IPS-15b (cell line): ENCODE measurements at regions not wholly inside any gene's neighbourhood (a gene's known extent, or its start where the extent isn't known, plus 50 kb on each side); places are given as distances from the start of the nearest gene placed in this dataset.
"Not testable (repeated sequence)": the region's sequence is repeated elsewhere in the genome, so short reads cannot be mapped to it uniquely, and the experiment has no call there.

Experiments
- H3K27me3 ChIP-seq: one replicate; pipeline ENCODE4 v1.6.1; 2013; ENCODE audit warnings: low read length; ENCODE audit not compliant: control insufficient read depth, insufficient read depth
- H3K36me3 ChIP-seq: one replicate; pipeline ENCODE4 v1.6.1; 2013; ENCODE audit warnings: low read length; ENCODE audit not compliant: control insufficient read depth, insufficient read depth
- H3K4me1 ChIP-seq: one replicate; pipeline ENCODE4 v1.6.1; 2013; ENCODE audit warnings: mild to moderate bottlenecking, low read length; ENCODE audit not compliant: control insufficient read depth, insufficient read depth
- H3K4me3 ChIP-seq: one replicate; pipeline ENCODE4 v1.5.1; 2013; ENCODE audit warnings: low read depth, low read length
- H3K9ac ChIP-seq: one replicate; pipeline ENCODE4 v1.6.1; 2013; ENCODE audit warnings: low read depth, mild to moderate bottlenecking, low read length
- H3K9me3 ChIP-seq: one replicate; pipeline ENCODE4 v1.6.1; 2013; ENCODE audit warnings: mild to moderate bottlenecking, low read length; ENCODE audit not compliant: control insufficient read depth, insufficient read depth

GRCh38 chr15:81830520-81830919 lies 215.3 kb downstream of the MEX3B start:
- Histone ChIP-seq H3K9ac (no peak overlapping the region), H3K36me3 (no peaks in the 10 kb centered on the region), H3K4me3 (no peak overlapping the region), H3K4me1 (no peaks in the 10 kb centered on the region), H3K9me3 (no peaks in the 10 kb centered on the region), H3K27me3 (no peaks in the 10 kb centered on the region)

DNA sequence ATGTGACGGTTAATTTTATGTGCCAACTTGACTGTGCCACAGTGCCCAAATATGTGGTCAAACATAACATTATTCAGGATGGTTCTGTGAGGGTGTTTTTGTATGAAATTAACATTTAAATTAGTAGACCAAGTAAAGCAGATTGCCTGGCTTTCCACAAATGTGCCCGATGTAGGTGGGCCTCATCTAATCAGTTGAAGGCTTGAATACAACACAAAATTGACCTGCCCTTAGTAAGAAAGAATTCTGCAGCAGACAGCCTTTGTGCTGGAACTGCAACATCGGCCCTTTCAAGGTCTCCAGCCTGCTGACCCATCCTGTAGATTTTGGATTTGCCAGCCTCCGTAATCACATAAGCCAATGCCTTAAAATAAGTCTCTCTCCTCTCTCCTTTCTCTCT lies 215.9 kb downstream of the MEX3B start:
- no peaks in the 10 kb centered on the region for H3K36me3 ChIP-seq
- H3K4me3 ChIP-seq: no peak overlapping the region
- no peaks in the 10 kb centered on the region for H3K4me1 ChIP-seq
- H3K27me3 ChIP-seq: no peaks in the 10 kb centered on the region
- H3K9me3 ChIP-seq: no peaks in the 10 kb centered on the region
- no peak overlapping the region for H3K9ac ChIP-seq

- Histone ChIP-seq H3K9me3 (no peaks in the 10 kb centered on the region), H3K4me3 (no peak overlapping the region), H3K36me3 (no peaks in the 10 kb centered on the region), H3K27me3 (no peaks in the 10 kb centered on the region), H3K4me1 (no peaks in the 10 kb centered on the region), H3K9ac (no peak overlapping the region)
These were observed 217.7 kb downstream of the MEX3B start for GRCh38 chr15:81828135-81828534.

DNA sequence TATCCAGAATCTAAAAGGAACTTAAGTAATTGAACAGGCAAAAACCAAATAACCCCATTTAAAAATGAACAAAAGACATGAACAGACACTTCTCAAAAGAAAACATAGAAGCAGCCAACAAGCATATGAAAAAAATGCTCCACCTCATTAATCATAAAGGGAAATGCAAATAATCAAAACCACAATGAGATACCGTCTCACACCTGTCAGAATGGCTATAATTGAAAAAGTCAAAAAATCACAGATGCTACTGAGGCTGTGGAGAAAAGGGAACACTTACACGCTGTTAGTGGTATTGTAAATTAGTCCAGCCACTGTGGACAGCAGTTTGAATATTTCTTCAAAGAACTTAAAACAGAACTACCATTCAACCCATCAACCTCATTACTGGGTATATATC lies 220.7 kb downstream of the MEX3B start:
- H3K36me3 ChIP-seq: no peaks in the 10 kb centered on the region
- no peaks in the 10 kb centered on the region for H3K9me3 ChIP-seq
- no peak overlapping the region for H3K9ac ChIP-seq
- H3K27me3 ChIP-seq: no peaks in the 10 kb centered on the region
- no peaks in the 10 kb centered on the region for H3K4me1 ChIP-seq
- H3K4me3 ChIP-seq: no peak overlapping the region

DNA sequence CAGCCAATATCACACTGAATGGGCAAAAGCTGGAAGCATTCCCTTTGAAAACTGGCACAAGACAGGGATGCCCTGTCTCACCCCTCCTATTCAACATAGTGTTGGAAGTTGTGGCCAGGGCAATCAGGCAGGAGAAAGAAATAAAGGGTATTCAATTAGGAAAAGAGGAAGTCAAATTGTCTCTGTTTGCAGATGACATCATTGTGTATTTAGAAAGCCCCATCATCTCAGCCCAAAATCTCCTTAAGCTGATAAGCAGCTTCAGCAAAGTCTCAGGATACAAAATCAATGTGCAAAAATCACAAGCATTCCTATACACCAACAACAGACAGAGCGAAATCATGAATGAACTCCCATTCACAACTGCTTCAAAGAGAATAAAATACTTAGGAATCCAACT lies 223.2 kb downstream of the MEX3B start:
- not testable (repeated sequence) for H3K27me3 ChIP-seq, H3K36me3 ChIP-seq, H3K4me3 ChIP-seq, H3K4me1 ChIP-seq, H3K9ac ChIP-seq, H3K9me3 ChIP-seq

GRCh38 chr15:81819924-81820635 lies 225.7 kb downstream of the MEX3B start:
- Histone ChIP-seq H3K27me3 (no peaks in the 10 kb centered on the region), H3K36me3 (no peaks in the 10 kb centered on the region), H3K9me3 (no peaks in the 10 kb centered on the region), H3K4me1 (no peaks in the 10 kb centered on the region), H3K4me3 (no peak overlapping the region), H3K9ac (no peak overlapping the region)

- Histone ChIP-seq H3K9ac (no peak overlapping the region), H3K36me3 (no peaks in the 10 kb centered on the region), H3K9me3 (no peaks in the 10 kb centered on the region), H3K27me3 (no peaks in the 10 kb centered on the region), H3K4me3 (no peak overlapping the region), H3K4me1 (no peaks in the 10 kb centered on the region)
These were observed 230.8 kb downstream of the MEX3B start for GRCh38 chr15:81814882-81815455.

DNA sequence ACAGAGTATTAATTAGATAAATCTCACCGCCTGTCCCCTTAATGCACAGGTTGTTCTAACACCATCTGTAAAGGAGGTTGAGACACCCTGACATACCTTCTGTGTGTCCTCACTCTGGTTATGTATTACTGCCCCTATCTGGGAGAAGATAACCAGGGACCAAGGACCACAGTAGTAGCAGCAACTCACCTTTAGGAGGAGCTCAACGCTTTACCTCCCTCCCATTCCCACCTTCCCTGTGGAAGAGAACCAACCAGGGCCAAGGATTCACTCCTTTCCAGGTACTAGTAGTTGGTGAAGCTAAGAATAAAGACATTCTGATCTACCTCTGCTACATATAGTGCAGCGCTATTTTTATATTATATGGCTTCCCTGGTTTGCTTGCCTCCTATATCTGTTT lies 232.6 kb downstream of the MEX3B start:
- H3K9me3 ChIP-seq: no peaks in the 10 kb centered on the region
- H3K9ac ChIP-seq: no peak overlapping the region
- no peak overlapping the region for H3K4me3 ChIP-seq
- H3K36me3 ChIP-seq: no peaks in the 10 kb centered on the region
- no peaks in the 10 kb centered on the region for H3K27me3 ChIP-seq
- H3K4me1 ChIP-seq: peaks cover 4% of the 10 kb centered on the region

GRCh38 chr15:81812456-81812855 lies 233.4 kb downstream of the MEX3B start:
- H3K4me1 ChIP-seq: peaks cover 4% of the 10 kb centered on the region
- no peak overlapping the region for H3K4me3 ChIP-seq
- no peaks in the 10 kb centered on the region for H3K27me3 ChIP-seq
- H3K9me3 ChIP-seq: no peaks in the 10 kb centered on the region
- H3K9ac ChIP-seq: no peak overlapping the region
- H3K36me3 ChIP-seq: no peaks in the 10 kb centered on the region

DNA sequence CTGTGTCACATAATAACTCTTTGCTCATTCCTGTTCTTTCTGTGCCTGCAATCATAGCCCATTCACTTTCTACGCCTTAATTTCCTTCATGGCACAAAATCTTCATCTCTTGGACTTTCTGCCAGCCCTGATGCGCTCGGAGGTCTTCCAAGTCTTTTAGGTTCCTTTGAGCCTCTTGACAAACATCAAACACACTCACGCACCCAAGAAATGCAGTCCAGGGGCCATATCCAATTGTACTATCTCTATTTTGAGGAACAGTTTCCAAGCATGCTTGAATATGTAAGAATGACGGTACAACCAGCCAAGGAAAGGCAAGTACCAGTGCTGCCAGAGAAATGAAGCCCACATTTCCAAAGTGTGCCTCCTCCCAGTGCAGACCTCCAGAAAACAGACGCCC lies 234.1 kb downstream of the MEX3B start:
- H3K9me3 ChIP-seq: no peaks in the 10 kb centered on the region
- H3K9ac ChIP-seq: no peak overlapping the region
- no peaks in the 10 kb centered on the region for H3K27me3 ChIP-seq
- no peak overlapping the region for H3K4me3 ChIP-seq
- H3K36me3 ChIP-seq: no peaks in the 10 kb centered on the region
- peaks cover 4% of the 10 kb centered on the region for H3K4me1 ChIP-seq

DNA sequence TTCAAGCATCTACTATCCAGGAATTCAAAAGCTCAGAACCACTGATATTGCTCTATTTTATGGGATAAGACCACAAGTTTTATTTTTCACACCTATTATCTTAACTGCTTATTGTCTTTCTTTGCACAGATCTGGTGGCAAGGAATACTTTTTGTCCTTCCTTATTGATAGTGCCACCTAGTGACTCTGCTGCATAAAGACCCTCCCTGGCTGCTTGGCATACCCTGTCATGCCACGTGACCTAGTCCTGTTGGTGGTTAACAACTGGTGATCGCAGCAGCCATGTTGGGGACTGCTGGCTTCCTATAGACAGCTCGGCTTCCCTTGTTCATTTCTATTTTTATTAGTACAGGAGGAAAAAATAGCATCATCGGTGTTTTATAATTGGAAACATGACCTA lies 236.3 kb downstream of the MEX3B start:
- no peak overlapping the region for H3K4me3 ChIP-seq
- H3K27me3 ChIP-seq: no peaks in the 10 kb centered on the region
- no peaks in the 10 kb centered on the region for H3K9me3 ChIP-seq
- no peak overlapping the region for H3K9ac ChIP-seq
- no peaks in the 10 kb centered on the region for H3K36me3 ChIP-seq
- H3K4me1 ChIP-seq: peaks cover 4% of the 10 kb centered on the region

- H3K9me3 ChIP-seq: no peaks in the 10 kb centered on the region
- no peak overlapping the region for H3K4me3 ChIP-seq
- no peaks in the 10 kb centered on the region for H3K27me3 ChIP-seq
These were observed 238.0 kb downstream of the MEX3B start for GRCh38 chr15:81807806-81808205.

More at GRCh38 chr15:81807806-81808205, 238.0 kb downstream of the MEX3B start:
- no peak overlapping the region for H3K9ac ChIP-seq
- H3K4me1 ChIP-seq: peaks cover 4% of the 10 kb centered on the region
- H3K36me3 ChIP-seq: no peaks in the 10 kb centered on the region
